HCT116 (cell line): ENCODE measurements at regions not wholly inside any gene's neighbourhood (a gene's known extent, or its start where the extent isn't known, plus 50 kb on each side); places are given as distances from the start of the nearest gene placed in this dataset.

Source experiments
- ATAC-seq: fragments of 200-7000 bp; cut with Tn5 transposase; 2 replicates; pipeline ENCODE4 v1.9.1; 2020; ENCODE audit warnings: mild to moderate bottlenecking, moderate library complexity
- BruUV-seq: library from RNA; stranded (reverse); fragments of 400-500 nt; replicated peaks from 2 replicates; lab custom pipeline; 2021; lab: Mats Ljungman, UMichigan
- CTCF ChIA-PET: fragments of 300-600 bp; sonication (Branson Sonifier 250); formaldehyde crosslinking; loops from one replicate; lab custom pipeline; 2021; ENCODE audit warnings: antibody characterized with exemption; lab: Charles Lee
- POLR2A ChIA-PET: fragments of 300-600, 350-600 bp; sonication (Branson Sonifier 250); formaldehyde crosslinking; loops from one replicate; lab custom pipeline; 2021; ENCODE audit warnings: antibody characterized with exemption; lab: Charles Lee
- RAD21 ChIA-PET, 2 experiments: fragments of 300-600 bp; sonication (Branson Sonifier 250); formaldehyde crosslinking; loops; one replicate each; lab custom pipeline; 2023; ENCODE audit warnings: low total read pairs in 2 of 2; ENCODE audit not compliant: uncharacterized antibody in 2 of 2, unreplicated experiment in 2 of 2, low non-redundant PET in 1 of 2; lab: Charles Lee
- DNase-seq: peaks from one replicate; pipeline ENCODE4 v3.0.0-alpha.2; 2010; ENCODE audit warnings: low read depth, low spot score
- H2AFZ ChIP-seq: fragments of 200-600 bp; shearing (Covaris generic), sonication (generic); 2 replicates; pipeline ENCODE4 v1.6.1; 2017; ENCODE audit warnings: low read depth, mixed run types, mixed read lengths, antibody characterized with exemption, low read length; ENCODE audit not compliant: poor library complexity, severe bottlenecking
- H3K27ac ChIP-seq: 2 replicates; pipeline ENCODE4 v1.5.1; 2012; ENCODE audit warnings: low read depth, low read length
- H3K27me3 ChIP-seq: fragments of 200-600 bp; sonication (generic); 2 replicates; pipeline ENCODE4 v1.6.1; 2016; ENCODE audit warnings: mixed run types, low read length, mixed read lengths; ENCODE audit not compliant: insufficient read depth
- H3K36me3 ChIP-seq, 2 experiments: fragments of 200-500 bp in 1 of 2; fragments of 200-600 bp in 1 of 2; sonication (Bioruptor generic) in 1 of 2; sonication (generic) in 1 of 2; 2 replicates each; pipeline versions ENCODE4 v1.5.1 to v1.6.1; 2014 to 2016; ENCODE audit warnings: low read length in 2 of 2, inconsistent platforms in 1 of 2, mixed read lengths in 1 of 2, mixed run types in 1 of 2; ENCODE audit not compliant: insufficient read depth in 2 of 2, control insufficient read depth in 1 of 2
- H3K4me1 ChIP-seq, 2 experiments: fragments of 200-600 bp in 1 of 2; sonication (generic) in 1 of 2; 2 replicates each; pipeline versions ENCODE4 v1.5.1 to v1.6.1; 2012 to 2017; ENCODE audit warnings: low read length in 2 of 2, inconsistent platforms in 1 of 2, mild to moderate bottlenecking in 1 of 2, mixed read lengths in 1 of 2, mixed run types in 1 of 2, moderate library complexity in 1 of 2; ENCODE audit not compliant: insufficient read depth in 2 of 2, control insufficient read depth in 1 of 2
- H3K4me2 ChIP-seq: fragments of 200-600 bp; sonication (generic); 2 replicates; pipeline ENCODE4 v1.6.1; 2017; ENCODE audit warnings: mixed run types, low read length, mixed read lengths
- H3K4me3 ChIP-seq, 2 experiments: fragments of 200-600 bp in 1 of 2; sonication (generic) in 1 of 2; replicated peaks in 1 of 2; 2 replicates each; pipeline ENCODE4 v1.5.1; 2011 to 2016; ENCODE audit warnings: low read length in 2 of 2, control low read depth in 1 of 2, low read depth in 1 of 2, mild to moderate bottlenecking in 1 of 2, mixed read lengths in 1 of 2, mixed run types in 1 of 2
- H3K79me2 ChIP-seq: fragments of 200-600 bp; sonication (generic); 2 replicates; pipeline ENCODE4 v1.6.1; 2017; ENCODE audit warnings: mild to moderate bottlenecking, mixed run types, low read length, moderate library complexity, mixed read lengths; ENCODE audit not compliant: insufficient read depth
- H3K9ac ChIP-seq: fragments of 200-600 bp; sonication (generic); 2 replicates; pipeline ENCODE4 v1.6.1; 2016; ENCODE audit warnings: low read length, mixed read lengths
- H3K9me2 ChIP-seq: fragments of 200-600 bp; sonication (generic), shearing (Covaris generic); 2 replicates; pipeline ENCODE4 v1.6.1; 2017; ENCODE audit warnings: mixed run types, mild to moderate bottlenecking, moderate library complexity; ENCODE audit not compliant: insufficient read depth
- H3K9me3 ChIP-seq, 2 experiments: fragments of 200-500 bp in 1 of 2; fragments of 200-600 bp in 1 of 2; sonication (Bioruptor generic) in 1 of 2; sonication (generic) in 1 of 2; 2 replicates each; pipeline ENCODE4 v1.6.1; 2014 to 2017; ENCODE audit warnings: low read length in 2 of 2, mixed read lengths in 2 of 2, inconsistent platforms in 1 of 2, low read depth in 1 of 2, mild to moderate bottlenecking in 1 of 2, mixed run types in 1 of 2, moderate library complexity in 1 of 2; ENCODE audit not compliant: control insufficient read depth in 1 of 2, insufficient read depth in 1 of 2
- H4K20me1 ChIP-seq: fragments of 200-600 bp; sonication (generic), shearing (Covaris generic); 2 replicates; pipeline ENCODE4 v1.6.1; 2017; ENCODE audit warnings: mixed run types, mild to moderate bottlenecking, moderate library complexity; ENCODE audit not compliant: insufficient read depth
- ATF3 ChIP-seq: IDR thresholded peaks from 2 replicates; pipeline ENCODE4 v1.6.1; 2012
- CTCF ChIP-seq, 3 experiments: fragments of 200-600 bp in 1 of 3; sonication (generic) in 1 of 3; IDR thresholded peaks in 2 of 3; conservative IDR thresholded peaks in 1 of 3; 2 replicates each; pipeline ENCODE4 v1.5.1; 2012 to 2017; ENCODE audit warnings: low read depth in 2 of 3, low read length in 2 of 3, antibody characterized with exemption in 1 of 3, borderline replicate concordance in 1 of 3, control low read depth in 1 of 3, mild to moderate bottlenecking in 1 of 3, mixed read lengths in 1 of 3, mixed run types in 1 of 3, moderate library complexity in 1 of 3; ENCODE audit not compliant: insufficient read depth in 1 of 3
- EGR1 ChIP-seq: IDR thresholded peaks from 2 replicates; pipeline ENCODE4 v1.6.1; 2012; ENCODE audit warnings: low read depth
- EZH2 ChIP-seq: fragments of 200-600 bp; sonication (generic); IDR thresholded peaks from 2 replicates; pipeline ENCODE4 v1.6.1; 2017; ENCODE audit warnings: antibody characterized with exemption, mixed run types
- EZH2phosphoT487 ChIP-seq: fragments of 200-600 bp; IDR thresholded peaks from 2 replicates; pipeline ENCODE4 v1.6.1; 2018; ENCODE audit warnings: antibody characterized with exemption, borderline replicate concordance
- FOSL1 ChIP-seq: IDR thresholded peaks from 2 replicates; pipeline ENCODE4 v1.6.1; 2012; ENCODE audit warnings: low read depth
- JUND ChIP-seq: IDR thresholded peaks from 2 replicates; pipeline ENCODE4 v1.6.1; 2012
- MAX ChIP-seq: IDR thresholded peaks from 2 replicates; pipeline ENCODE4 v1.6.1; 2012
- RAD21 ChIP-seq: IDR thresholded peaks from 2 replicates; pipeline ENCODE4 v1.6.1; 2012; ENCODE audit warnings: low read depth, mild to moderate bottlenecking
- REST ChIP-seq: IDR thresholded peaks from 2 replicates; pipeline ENCODE4 v1.6.1; 2012; ENCODE audit warnings: low read depth
- SP1 ChIP-seq: IDR thresholded peaks from 2 replicates; pipeline ENCODE4 v1.6.1; 2012; ENCODE audit warnings: low read depth
- SRF ChIP-seq: IDR thresholded peaks from 2 replicates; pipeline ENCODE4 v1.6.1; 2012; ENCODE audit warnings: low read depth
- TCF7L2 ChIP-seq: IDR thresholded peaks from 2 replicates; pipeline ENCODE4 v1.7.0; 2011; ENCODE audit warnings: borderline replicate concordance, inconsistent platforms; ENCODE audit not compliant: insufficient read depth, insufficient read length; ENCODE audit errors: extremely low read depth
- ZBTB33 ChIP-seq: IDR thresholded peaks from 2 replicates; pipeline ENCODE4 v1.6.1; 2011; ENCODE audit warnings: mild to moderate bottlenecking, low read length, moderate library complexity; ENCODE audit not compliant: insufficient replicate concordance; ENCODE audit errors: extremely low read depth
- ZFX ChIP-seq: fragments of 450-650 bp; IDR thresholded peaks from 2 replicates; pipeline ENCODE4 v1.6.1; 2017
- intact Hi-C: fragments of 100-400 bp; cut with micrococcal nuclease; formaldehyde crosslinking; loops from 2 replicates; pipeline ENCODE4 v1.10.0; 2022

GRCh38 chr5:87945286-87945650 lies 323.4 kb downstream of the TMEM161B start:
- Histone ChIP-seq H3K9me2 (no peaks in the 10 kb centered on the region), H3K79me2 (no peaks in the 10 kb centered on the region), H3K9me3 (no peaks in the 10 kb centered on the region), H3K4me2 (no peak overlapping the region), H3K4me1 (no peaks in the 10 kb centered on the region), H3K9ac (no peak overlapping the region), H3K27ac (no peak overlapping the region), H3K27me3 (no peaks in the 10 kb centered on the region), H3K36me3 (no peaks in the 10 kb centered on the region), H3K4me3 (no peak overlapping the region), H4K20me1 (no peaks in the 10 kb centered on the region), H2AFZ (no peak overlapping the region)
- RAD21 ChIA-PET, result no interaction called here
- BruUV-seq, result no TSS peak
- no peak for TF ChIP-seq REST
- TF ChIP-seq EGR1, result no peak
- TF ChIP-seq TCF7L2, result no peak
- no peak for TF ChIP-seq EZH2
- TF ChIP-seq ZBTB33, result no peak
- TF ChIP-seq MAX, result no peak
- TF ChIP-seq EZH2phosphoT487, result no peak
- TF ChIP-seq SP1, result no peak
- no peak for TF ChIP-seq CTCF (IDR thresholded peaks at IDR 0.05 in 2 of 3, conservative IDR thresholded peaks at IDR 0.05 in 1 of 3; ENCODE audit: borderline replicate concordance in 1 of 3, insufficient read depth in 1 of 3, low read depth in 2 of 3, low read length in 2 of 3)
- no peak for TF ChIP-seq ATF3
- no peak for TF ChIP-seq SRF
- no peak for TF ChIP-seq JUND
- no peak for TF ChIP-seq RAD21
- no peak for TF ChIP-seq FOSL1
- no peak for TF ChIP-seq ZFX
- ATAC-seq, result no peak
- POLR2A ChIA-PET, result no interaction called here
- DNase-seq, result no peak
- intact Hi-C loops, result no loop called here
- CTCF ChIA-PET, result no interaction called here
